Activated CD4-positive, alpha-beta T cell treated with anti-CD3 and anti-CD28 coated beads for 4 hours (primary cell): ENCODE measurements at regions not wholly inside any gene's neighbourhood (a gene's known extent, or its start where the extent isn't known, plus 50 kb on each side); places are given as distances from the start of the nearest gene placed in this dataset.

Experiments used
- DNase-seq, 2 donors: peaks; one replicate each; pipeline ENCODE4 v3.0.0-alpha.2; 2020

DNA sequence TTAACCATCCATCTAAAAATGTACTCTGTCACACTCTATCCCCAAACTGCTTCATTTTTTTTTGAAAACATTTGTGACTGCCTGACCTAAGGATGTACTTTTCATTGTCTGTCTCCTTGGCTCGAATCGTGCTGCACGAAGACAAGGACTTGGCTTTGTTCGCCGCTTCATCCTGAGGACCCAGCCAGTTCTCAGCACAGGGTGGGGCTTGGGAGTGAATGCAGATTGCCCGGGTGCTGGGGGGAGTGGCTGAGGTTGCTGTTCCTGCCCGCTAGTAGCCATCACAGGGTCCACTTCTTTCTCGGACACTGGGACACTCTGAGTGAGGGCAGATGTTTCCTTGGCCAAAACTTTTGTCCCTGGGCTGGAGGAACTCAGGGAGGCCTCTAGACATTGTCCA, 70.1 kb upstream of the CLCN4 start:
- DNase-seq = no peak

DNA sequence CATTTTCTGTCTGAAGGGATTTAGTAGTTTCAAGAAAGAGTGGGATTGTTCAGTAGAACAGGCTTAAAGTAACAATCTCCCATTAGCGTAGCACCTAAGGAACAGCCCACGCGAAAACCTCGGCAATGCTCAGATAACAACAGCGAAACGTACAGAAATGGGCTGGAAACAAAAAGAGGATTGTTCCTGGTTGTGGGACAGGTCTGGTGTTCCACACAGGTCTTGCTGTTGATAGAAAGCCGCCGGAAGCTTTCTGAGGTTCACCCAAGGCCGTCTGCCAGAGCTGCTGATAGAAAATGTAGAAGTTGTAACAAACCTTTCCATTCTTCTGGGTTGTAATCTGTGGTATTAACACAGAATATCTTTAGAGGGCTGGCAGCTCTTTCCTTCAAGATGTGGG, 69.4 kb upstream of the CLCN4 start:
- DNase-seq = no peak

DNA sequence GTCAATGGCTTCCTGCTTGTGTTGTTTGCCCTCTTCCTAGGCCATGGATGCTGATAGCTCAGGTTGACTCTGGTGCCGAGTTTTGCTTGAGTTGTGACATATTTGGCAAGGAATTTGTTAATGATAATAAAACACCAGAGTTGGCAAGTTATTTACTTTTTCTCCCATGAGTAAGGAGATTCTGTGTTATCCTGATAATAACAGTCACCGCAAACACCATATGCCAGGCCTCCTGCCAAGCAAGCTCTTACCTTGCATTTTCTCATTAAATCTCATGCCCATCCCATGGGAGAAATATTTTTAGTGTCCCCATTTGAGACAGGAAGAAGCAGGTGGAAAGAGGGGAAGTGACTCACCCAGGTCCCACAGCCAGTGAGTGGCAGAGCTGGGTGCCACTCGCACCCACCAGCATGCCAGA, 67.4 kb upstream of the CLCN4 start:
- DNase-seq = no peak

DNA sequence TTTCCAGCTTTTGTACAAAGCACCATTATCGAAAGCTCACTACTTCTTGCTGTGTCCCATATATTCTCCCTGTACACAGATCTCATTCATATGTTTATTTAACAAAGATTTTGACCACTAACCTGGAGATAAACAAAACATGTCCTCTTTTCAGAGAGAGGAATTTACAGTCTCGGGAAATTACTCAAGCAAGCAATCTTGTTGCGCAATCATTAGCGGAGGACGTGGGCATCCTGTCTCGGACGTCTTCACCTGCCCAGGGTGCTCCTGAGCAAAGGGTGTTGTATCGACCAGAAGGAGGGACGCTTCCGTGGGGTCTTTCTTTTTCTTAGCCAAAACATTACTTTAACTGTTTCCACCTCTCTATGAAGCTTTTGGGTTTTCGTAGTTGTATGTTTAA, 66.5 kb upstream of the CLCN4 start:
- DNase-seq = no peak

DNA sequence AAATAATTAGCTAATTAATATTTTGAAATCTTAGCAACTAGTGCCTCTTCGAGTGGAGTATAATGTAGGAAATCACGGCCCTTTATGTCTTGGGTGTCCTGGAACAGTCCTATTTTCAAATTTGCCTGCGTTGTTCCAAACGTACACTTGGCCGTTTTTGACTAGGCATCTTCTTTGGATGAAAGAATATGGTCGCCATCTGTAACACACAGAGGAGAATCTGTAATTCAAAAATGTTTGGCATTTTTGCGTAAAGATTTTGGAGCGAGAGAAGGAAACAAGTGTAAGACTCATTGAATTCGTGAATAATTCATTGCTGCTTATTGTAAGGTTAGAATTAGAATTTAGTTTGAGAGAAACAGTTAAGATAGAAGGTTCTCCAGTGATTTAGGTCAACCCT, 61.5 kb upstream of the CLCN4 start:
- DNase-seq = no peak

DNA sequence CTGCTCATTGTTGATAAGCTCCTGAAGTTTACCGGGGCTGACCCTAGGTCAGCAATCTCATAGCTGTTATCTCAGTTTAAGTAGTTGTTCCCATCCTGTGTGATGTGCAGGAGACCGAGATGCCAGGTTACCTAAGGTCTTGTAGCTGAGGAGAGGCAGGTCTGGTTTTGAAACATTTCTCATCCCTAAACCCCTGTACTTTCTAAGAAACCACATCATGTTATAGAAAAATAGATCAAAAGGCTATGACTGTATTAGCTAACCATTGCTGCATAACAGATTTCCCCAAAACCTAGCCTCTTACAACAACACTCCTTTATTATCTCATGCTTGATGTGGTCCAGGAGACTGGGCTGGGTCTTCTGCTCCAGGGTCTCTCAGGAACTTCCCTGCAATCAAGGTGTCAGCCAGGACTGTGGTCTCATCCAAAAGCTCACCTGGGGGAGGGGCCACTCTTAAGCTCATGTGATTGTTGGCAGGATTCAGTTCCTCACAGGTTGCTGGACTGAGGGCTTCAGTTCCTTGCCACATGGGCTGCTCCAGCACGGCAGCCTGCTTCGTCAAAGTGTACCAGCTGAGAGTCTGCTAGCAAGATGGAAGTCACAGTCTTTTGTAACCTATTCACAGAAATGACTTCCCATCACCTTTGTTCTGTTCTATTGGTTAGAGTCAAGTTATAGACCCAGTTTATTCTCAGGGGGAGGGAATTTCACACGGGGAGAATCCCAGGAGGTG, 60.9 kb upstream of the CLCN4 start:
- DNase-seq = no peak

DNA sequence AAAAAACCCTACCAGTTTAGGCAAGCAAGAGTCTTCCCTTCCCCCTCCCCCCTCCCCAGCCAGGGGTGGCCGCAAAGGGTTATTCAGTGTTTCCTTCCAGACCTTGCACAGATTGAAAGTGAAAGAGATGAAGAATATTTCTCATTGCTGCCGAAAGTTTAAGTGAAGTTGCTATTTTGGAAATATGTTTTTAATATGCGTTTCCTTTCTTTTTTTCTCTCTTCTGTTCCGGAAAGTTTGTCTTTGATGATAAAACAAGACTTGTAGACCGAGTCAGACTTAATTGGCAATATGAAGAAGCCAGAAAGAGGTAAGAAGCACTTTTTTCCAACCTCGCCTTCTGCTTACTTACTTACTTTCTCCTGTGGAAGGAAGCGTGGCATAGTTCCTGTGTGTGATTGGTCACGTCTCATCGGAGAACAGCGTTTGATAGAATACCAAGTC, 58.5 kb upstream of the CLCN4 start:
- peak; percentile 65 to 66 for DNase-seq

DNA sequence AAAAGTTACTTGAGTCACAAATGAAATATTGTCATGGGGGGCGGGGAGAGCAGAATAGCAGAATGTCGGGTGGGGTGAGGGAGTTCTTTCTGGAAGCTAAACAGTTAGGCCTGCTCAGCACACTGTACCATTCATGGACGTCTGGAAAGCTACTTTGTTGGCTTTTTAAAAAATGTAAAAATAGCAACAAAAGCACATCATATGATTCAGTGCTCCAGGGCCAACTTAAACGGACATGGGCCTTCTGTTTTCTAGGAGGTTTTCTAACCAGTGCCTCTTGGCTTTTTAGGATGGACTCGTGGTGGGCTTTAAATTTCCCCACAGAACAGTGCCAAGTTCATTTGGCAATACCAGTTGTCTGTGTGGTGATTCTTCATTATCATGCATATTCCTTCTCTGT, 57.4 kb upstream of the CLCN4 start:
- no peak for DNase-seq

DNA sequence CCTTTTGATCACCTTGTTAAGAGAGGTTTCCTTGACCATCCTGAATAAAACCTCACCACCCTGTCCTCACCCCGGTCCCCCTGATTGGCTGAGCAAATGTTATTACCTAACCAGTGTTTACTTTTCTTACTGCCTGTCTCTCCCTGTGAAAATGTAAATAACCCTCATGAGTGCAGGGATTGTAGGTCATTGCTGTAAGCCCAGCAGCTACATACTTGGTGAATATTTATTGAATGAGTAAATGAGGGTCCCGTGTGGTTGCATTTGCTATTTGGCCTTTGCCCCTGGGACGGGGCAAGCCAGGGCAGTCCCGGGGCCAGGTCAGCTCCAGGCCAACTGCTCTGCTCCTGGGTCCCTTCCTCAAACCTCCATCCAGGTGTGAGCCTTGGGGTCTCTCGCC, 55.5 kb upstream of the CLCN4 start:
- no peak for DNase-seq

DNA sequence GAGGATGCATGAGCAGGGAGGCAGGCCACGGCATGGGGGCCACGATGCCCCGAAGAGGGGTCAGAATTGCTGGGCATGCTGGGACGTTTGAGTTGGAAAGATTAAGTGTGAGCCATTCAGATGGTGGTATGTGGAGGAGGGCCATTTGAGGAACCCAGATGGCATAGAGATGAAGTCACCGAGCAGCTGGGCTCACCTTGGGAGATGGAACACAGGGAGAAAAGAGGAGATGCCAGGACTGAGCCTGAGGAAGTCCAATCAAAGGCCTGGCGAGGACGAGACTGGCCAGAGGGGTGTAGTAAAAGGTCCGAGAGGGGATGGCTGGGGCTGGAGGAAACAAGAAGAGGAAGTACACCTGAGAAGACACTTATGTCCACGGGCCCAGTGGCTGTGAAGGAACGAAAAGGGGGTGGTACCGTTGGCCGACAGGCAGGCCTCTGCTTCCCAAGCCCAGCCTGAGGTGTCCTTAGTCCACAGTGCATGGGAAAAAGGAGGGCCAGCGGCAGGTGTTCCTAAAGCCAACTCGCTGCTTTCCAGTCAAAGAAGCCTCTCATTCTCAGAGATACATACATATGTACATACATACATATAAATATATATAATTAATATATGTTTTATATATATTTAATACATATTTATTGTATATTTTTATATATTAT, 54.6 kb upstream of the CLCN4 start:
- no peak for DNase-seq

DNA sequence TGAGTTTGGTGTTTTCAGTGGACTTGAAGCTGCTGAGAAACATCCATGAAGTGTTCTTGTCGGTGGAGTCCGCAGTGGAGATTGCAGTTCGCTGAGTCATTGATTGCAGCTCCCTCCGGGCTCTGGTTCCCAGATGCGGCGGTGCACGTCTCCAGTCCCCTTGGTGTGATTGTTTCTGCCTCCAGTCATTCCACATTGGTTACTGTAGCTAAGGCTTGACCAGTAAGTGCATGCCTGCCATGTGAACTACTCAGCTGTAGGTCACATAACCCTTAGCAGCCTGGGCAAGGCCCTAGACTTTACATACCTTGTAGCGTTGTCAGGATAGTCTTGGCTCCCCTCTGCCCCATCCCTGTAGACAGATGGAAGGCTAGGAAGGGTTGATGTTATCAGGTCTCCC, 53.8 kb upstream of the CLCN4 start:
- DNase-seq = no peak

DNA sequence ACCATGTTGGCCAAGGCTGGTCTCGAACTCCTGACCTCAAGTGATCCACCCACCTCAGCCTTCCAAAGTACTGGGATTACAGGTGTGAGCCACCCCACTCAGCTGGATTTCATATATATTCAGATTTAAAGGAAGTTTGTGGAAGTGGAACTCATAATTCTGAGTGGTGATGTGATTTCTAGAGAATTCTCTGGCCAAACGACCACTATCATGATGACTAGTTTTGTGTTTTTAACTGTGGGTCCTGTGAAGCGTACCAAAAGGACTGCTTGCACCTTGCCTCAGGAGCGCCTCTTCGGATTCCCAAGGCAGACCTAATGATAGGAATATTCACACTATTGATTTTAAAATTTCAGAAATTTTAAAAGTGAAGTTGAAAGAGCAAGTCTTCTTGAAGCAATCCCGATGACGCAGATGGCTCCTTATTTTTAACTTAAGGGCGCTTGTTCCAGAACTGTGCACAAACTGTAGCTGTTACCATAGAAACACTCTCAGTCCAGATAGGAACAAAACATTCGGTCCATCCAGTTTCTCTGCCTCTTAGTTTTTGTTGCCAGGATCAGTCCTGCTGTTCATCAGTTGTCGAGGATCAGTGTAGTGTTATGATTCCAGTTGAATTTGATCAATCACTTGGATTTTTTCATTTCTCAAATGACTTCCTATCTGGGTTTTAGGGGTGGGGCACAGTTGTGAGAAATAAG, 51.7 kb upstream of the CLCN4 start:
- no peak for DNase-seq

DNA sequence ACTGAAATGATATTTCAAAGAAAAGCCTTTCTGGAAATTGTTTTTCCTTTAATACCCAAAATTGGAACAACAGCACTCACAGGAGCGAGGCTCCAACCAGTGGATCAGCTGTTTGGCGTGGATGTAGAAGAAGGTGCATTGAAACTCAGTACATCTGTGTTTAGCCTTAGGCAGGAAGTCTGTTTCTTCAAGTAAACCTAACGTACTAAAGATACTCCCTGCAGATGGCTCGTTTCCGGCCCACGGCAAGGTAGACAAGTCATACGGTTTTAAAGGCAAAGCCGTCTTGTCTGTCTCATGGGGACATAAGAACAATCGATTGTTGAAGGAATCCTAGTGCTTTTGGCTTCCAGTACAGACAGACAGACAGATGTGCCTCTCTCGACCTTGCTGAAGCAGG, 50.0 kb upstream of the CLCN4 start:
- peak; percentile 40 to 47 for DNase-seq
